ENCODE measurements at regions not wholly inside any gene's neighbourhood (a gene's known extent, or its start where the extent isn't known, plus 50 kb on each side); places are given as distances from the start of the nearest gene placed in this dataset.

DNA sequence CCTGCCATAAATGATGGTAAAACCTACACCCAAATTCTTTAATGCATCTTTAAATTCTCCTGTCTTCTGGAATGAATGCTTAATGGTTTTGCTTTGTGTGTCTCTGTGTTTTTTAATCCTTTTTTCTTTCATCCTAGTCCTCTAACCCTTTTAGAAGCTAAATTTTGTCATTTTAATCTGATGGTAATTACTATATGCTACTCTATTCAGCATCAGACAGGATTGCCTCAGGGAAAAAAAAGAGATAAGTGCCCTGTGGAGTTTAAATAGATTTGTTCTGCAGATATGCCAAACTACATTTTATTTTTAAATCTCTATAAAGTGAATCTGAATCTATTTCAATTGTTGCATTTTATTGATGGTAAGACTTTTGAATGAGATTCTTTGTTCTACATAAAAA lies 966.8 kb downstream of the NSUN3 start:
- H3K27ac Mint-ChIP-seq (ENCODE audit: unreplicated experiment) = no peak overlapping the region
- no peak overlapping the region for H3K4me3 Mint-ChIP-seq (ENCODE audit: unreplicated experiment)
- DNase-seq (ENCODE audit: low spot score) = no peak
- no peaks in the 10 kb centered on the region for H3K36me3 Mint-ChIP-seq (ENCODE audit: low read depth)
- H3K27me3 Mint-ChIP-seq (ENCODE audit: low read depth) = no peaks in the 10 kb centered on the region
- peaks cover 3% of the 10 kb centered on the region for H3K9me3 Mint-ChIP-seq (ENCODE audit: low read depth)
- no peak for TF ChIP-seq CTCF (IDR thresholded peaks at IDR 0.05)
- no peaks in the 10 kb centered on the region for H3K4me1 Mint-ChIP-seq (ENCODE audit: low read depth)

- Mint-ChIP-seq H3K4me3 (ENCODE audit: unreplicated experiment) (no peak overlapping the region), H3K27ac (ENCODE audit: unreplicated experiment) (no peak overlapping the region), H3K36me3 (ENCODE audit: low read depth) (no peaks in the 10 kb centered on the region), H3K4me1 (ENCODE audit: low read depth) (no peaks in the 10 kb centered on the region), H3K9me3 (ENCODE audit: low read depth) (peaks cover 19% of the 10 kb centered on the region), H3K27me3 (ENCODE audit: low read depth) (no peaks in the 10 kb centered on the region)
- DNase-seq (ENCODE audit: low spot score) = no peak
- TF ChIP-seq CTCF (IDR thresholded peaks at IDR 0.05) = no peak
These were observed 973.7 kb downstream of the NSUN3 start for GRCh38 chr3:95036526-95037021.

- no peak for TF ChIP-seq CTCF (IDR thresholded peaks at IDR 0.05)
- Mint-ChIP-seq H3K4me1 (ENCODE audit: low read depth) (no peaks in the 10 kb centered on the region), H3K36me3 (ENCODE audit: low read depth) (no peaks in the 10 kb centered on the region), H3K9me3 (ENCODE audit: low read depth) (peaks cover 19% of the 10 kb centered on the region), H3K27me3 (ENCODE audit: low read depth) (no peaks in the 10 kb centered on the region), H3K4me3 (ENCODE audit: unreplicated experiment) (no peak overlapping the region), H3K27ac (ENCODE audit: unreplicated experiment) (no peak overlapping the region)
- DNase-seq (ENCODE audit: low spot score) = no peak
These were observed 974.2 kb downstream of the NSUN3 start for GRCh38 chr3:95037097-95037496.

GRCh38 chr3:95037927-95038326 lies 975.1 kb downstream of the NSUN3 start:
- Mint-ChIP-seq H3K27me3 (ENCODE audit: low read depth) (no peaks in the 10 kb centered on the region), H3K27ac (ENCODE audit: unreplicated experiment) (no peak overlapping the region), H3K4me1 (ENCODE audit: low read depth) (no peaks in the 10 kb centered on the region), H3K9me3 (ENCODE audit: low read depth) (peaks cover 19% of the 10 kb centered on the region), H3K36me3 (ENCODE audit: low read depth) (no peaks in the 10 kb centered on the region), H3K4me3 (ENCODE audit: unreplicated experiment) (no peak overlapping the region)
- no peak for DNase-seq (ENCODE audit: low spot score)
- no peak for TF ChIP-seq CTCF (IDR thresholded peaks at IDR 0.05)

- no peaks in the 10 kb centered on the region for H3K27me3 Mint-ChIP-seq (ENCODE audit: low read depth)
- no peaks in the 10 kb centered on the region for H3K4me1 Mint-ChIP-seq (ENCODE audit: low read depth)
- H3K27ac Mint-ChIP-seq (ENCODE audit: unreplicated experiment) = no peak overlapping the region
- H3K4me3 Mint-ChIP-seq (ENCODE audit: unreplicated experiment) = no peak overlapping the region
- H3K36me3 Mint-ChIP-seq (ENCODE audit: low read depth) = no peaks in the 10 kb centered on the region
- no peak for DNase-seq (ENCODE audit: low spot score)
- H3K9me3 Mint-ChIP-seq (ENCODE audit: low read depth) = peaks cover 2% of the 10 kb centered on the region
- TF ChIP-seq CTCF (IDR thresholded peaks at IDR 0.05) = no peak
These were observed 981.2 kb downstream of the NSUN3 start for GRCh38 chr3:95044101-95044500.

Data from chondrocyte (in vitro differentiated cells).